ENCODE measurements at regions not wholly inside any gene's neighbourhood (a gene's known extent, or its start where the extent isn't known, plus 50 kb on each side); places are given as distances from the start of the nearest gene placed in this dataset.

- no peak for DNase-seq
Observed at GRCh38 chr12:24721191-24721590, 227.7 kb downstream of the BCAT1 start.

GRCh38 chr12:24719293-24719721 is 229.6 kb downstream of the BCAT1 start:
- DNase-seq = peak; percentile 34 to 52

- DNase-seq = no peak
Observed at GRCh38 chr12:24718617-24719016, 230.3 kb downstream of the BCAT1 start.

GRCh38 chr12:24714237-24714636 is 234.7 kb downstream of the BCAT1 start:
- DNase-seq = no peak

GRCh38 chr12:24711056-24712008 is 237.6 kb downstream of the BCAT1 start:
- DNase-seq = no peak

GRCh38 chr12:24709216-24709615 is 239.7 kb downstream of the BCAT1 start:
- DNase-seq = no peak

GRCh38 chr12:24708718-24709117 is 240.2 kb downstream of the BCAT1 start:
- no peak for DNase-seq

GRCh38 chr12:24708043-24708442 is 240.9 kb downstream of the BCAT1 start:
- no peak for DNase-seq

GRCh38 chr12:24707334-24707733 is 241.6 kb downstream of the BCAT1 start:
- DNase-seq = no peak

GRCh38 chr12:24705741-24706358 is 243.1 kb downstream of the BCAT1 start:
- no peak for DNase-seq

GRCh38 chr12:24705216-24705615 is 243.7 kb downstream of the BCAT1 start:
- no peak for DNase-seq

GRCh38 chr12:24701343-24701742 is 247.6 kb downstream of the BCAT1 start:
- no peak for DNase-seq

GRCh38 chr12:24698972-24699371 is 249.9 kb downstream of the BCAT1 start:
- no peak for DNase-seq

- no peak for DNase-seq
Observed at GRCh38 chr12:24697769-24698168, 251.1 kb downstream of the BCAT1 start.

- no peak for DNase-seq
Observed at GRCh38 chr12:24697295-24697694, 251.6 kb downstream of the BCAT1 start.

GRCh38 chr12:24696800-24697199 is 252.1 kb downstream of the BCAT1 start:
- DNase-seq = no peak

GRCh38 chr12:24695657-24696329 is 253.1 kb downstream of the BCAT1 start:
- no peak for DNase-seq

GRCh38 chr12:24695103-24695502 is 253.8 kb downstream of the BCAT1 start:
- DNase-seq = no peak

GRCh38 chr12:24688601-24689000 is 260.3 kb downstream of the BCAT1 start:
- DNase-seq = no peak

- DNase-seq = no peak
Observed at GRCh38 chr12:24681570-24681969, 267.3 kb downstream of the BCAT1 start.

- DNase-seq = no peak
Observed at GRCh38 chr12:24679126-24679525, 269.8 kb downstream of the BCAT1 start.

- no peak for DNase-seq
Observed at GRCh38 chr12:24678436-24678835, 270.5 kb downstream of the BCAT1 start.

- no peak for DNase-seq
Observed at GRCh38 chr12:24668563-24668962, 280.3 kb downstream of the BCAT1 start.

Data from stimulated activated CD4-positive, alpha-beta T cell treated with anti-CD3 and anti-CD28 coated beads, Interleukin-2, amount 100 ng/mL, for 24 hours (primary cell).